ENCODE measurements at regions not wholly inside any gene's neighbourhood (a gene's known extent, or its start where the extent isn't known, plus 50 kb on each side); places are given as distances from the start of the nearest gene placed in this dataset.
A peak's percentile ranks its signal among the peaks of the same experiment; 100 is the strongest.

- Histone ChIP-seq H3K4me3 (no peak overlapping the region), H3K4me1 (peaks cover 0 to 11% (median 0%) of the 10 kb centered on the region in 4 donors), H3K27ac (no peak overlapping the region), H3K27me3 (no peaks in the 10 kb centered on the region), H3K9me3 (no peaks in the 10 kb centered on the region), H3K36me3 (no peaks in the 10 kb centered on the region)
- no peak for ATAC-seq (ENCODE audit: low FRiP score in 2 of 2)
- no peak for DNase-seq
- 90 to 92% methylated on average over 3 of the region's 3 CpGs for WGBS, 2 donors
- TF ChIP-seq CTCF (IDR thresholded peaks at IDR 0.05) (no peak), EP300 (IDR thresholded peaks at IDR 0.05) (no peak), POLR2A (IDR thresholded peaks at IDR 0.05) (no peak), POLR2AphosphoS5 (IDR thresholded peaks at IDR 0.05) (no peak)
These were observed 172.7 kb upstream of the NR5A2 start for GRCh38 chr1:199854686-199855321.

GRCh38 chr1:199855580-199855979, 171.9 kb upstream of the NR5A2 start:
- Histone ChIP-seq H3K27ac (no peak overlapping the region), H3K4me3 (no peak overlapping the region), H3K4me1 (peaks cover 0 to 11% (median 1%) of the 10 kb centered on the region in 4 donors), H3K27me3 (no peaks in the 10 kb centered on the region), H3K36me3 (no peaks in the 10 kb centered on the region), H3K9me3 (no peaks in the 10 kb centered on the region)
- ATAC-seq (ENCODE audit: low FRiP score in 2 of 2): no peak
- TF ChIP-seq POLR2A (IDR thresholded peaks at IDR 0.05) (no peak), CTCF (IDR thresholded peaks at IDR 0.05) (no peak), POLR2AphosphoS5 (IDR thresholded peaks at IDR 0.05) (no peak)
- WGBS, 2 donors: 67 to 75% methylated on average over 4 of the region's 4 CpGs
- no peak for DNase-seq

- 56 to 73% methylated on average over 4 of the region's 4 CpGs for WGBS, 2 donors
- Histone ChIP-seq H3K27ac (peak overlapping the region in 1 of 4 donors; percentile 5), H3K36me3 (no peaks in the 10 kb centered on the region), H3K9me3 (no peaks in the 10 kb centered on the region), H3K4me1 (peaks cover 0 to 11% (median 2%) of the 10 kb centered on the region in 4 donors), H3K4me3 (no peak overlapping the region), H3K27me3 (no peaks in the 10 kb centered on the region)
- DNase-seq (no peak), ATAC-seq (ENCODE audit: low FRiP score in 2 of 2) (no peak)
- TF ChIP-seq POLR2A (IDR thresholded peaks at IDR 0.05) (no peak), POLR2AphosphoS5 (IDR thresholded peaks at IDR 0.05) (no peak), CTCF (IDR thresholded peaks at IDR 0.05) (no peak), EP300 (IDR thresholded peaks at IDR 0.05) (no peak)
These were observed 171.2 kb upstream of the NR5A2 start for GRCh38 chr1:199856216-199856780.

GRCh38 chr1:199857108-199857507, 170.4 kb upstream of the NR5A2 start:
- peak in 1 of 2 donors; percentile 60 for ATAC-seq (ENCODE audit: low FRiP score in 2 of 2)
- Histone ChIP-seq H3K4me3 (no peak overlapping the region), H3K27ac (peak overlapping the region; percentile 5 to 82 (median 48)), H3K27me3 (no peaks in the 10 kb centered on the region), H3K36me3 (no peaks in the 10 kb centered on the region), H3K4me1 (peaks cover 0 to 11% (median 2%) of the 10 kb centered on the region in 4 donors), H3K9me3 (no peaks in the 10 kb centered on the region)
- no peak for TF ChIP-seq POLR2AphosphoS5 (IDR thresholded peaks at IDR 0.05)
- no peak for TF ChIP-seq CTCF (IDR thresholded peaks at IDR 0.05)
- no peak for TF ChIP-seq EP300 (IDR thresholded peaks at IDR 0.05)
- TF ChIP-seq POLR2A (IDR thresholded peaks at IDR 0.05): no peak
- 29 to 35% methylated on average over 4 of the region's 4 CpGs for WGBS, 2 donors
- DNase-seq: no peak

GRCh38 chr1:199857516-199857915, 170.0 kb upstream of the NR5A2 start:
- peak overlapping the region; percentile 5 to 82 (median 48) for H3K27ac ChIP-seq
- no peaks in the 10 kb centered on the region for H3K9me3 ChIP-seq
- ATAC-seq (ENCODE audit: low FRiP score in 2 of 2): no peak

More at GRCh38 chr1:199857516-199857915, 170.0 kb upstream of the NR5A2 start:
- no peak for TF ChIP-seq CTCF (IDR thresholded peaks at IDR 0.05)
- TF ChIP-seq POLR2AphosphoS5 (IDR thresholded peaks at IDR 0.05): no peak
- no peak for TF ChIP-seq EP300 (IDR thresholded peaks at IDR 0.05)
- TF ChIP-seq POLR2A (IDR thresholded peaks at IDR 0.05): no peak
- no peak for DNase-seq
- peaks cover 0 to 11% (median 2%) of the 10 kb centered on the region in 4 donors for H3K4me1 ChIP-seq
- 86 to 94% methylated on average over 1 of the region's 1 CpG for WGBS, 2 donors
- H3K27me3 ChIP-seq: no peaks in the 10 kb centered on the region
- no peak overlapping the region for H3K4me3 ChIP-seq
- H3K36me3 ChIP-seq: no peaks in the 10 kb centered on the region

Data from upper lobe of left lung (tissue), 6 donors.